Brain pericyte (primary cell): ENCODE measurements at regions not wholly inside any gene's neighbourhood (a gene's known extent, or its start where the extent isn't known, plus 50 kb on each side); places are given as distances from the start of the nearest gene placed in this dataset.
A peak's percentile ranks its signal among the peaks of the same experiment; 100 is the strongest.

Source experiments
- DNase-seq: peaks from one replicate; pipeline ENCODE4 v3.0.0-alpha.2; 2012; ENCODE audit warnings: low read depth, low spot score

GRCh38 chr7:17168416-17168815 lies 130.0 kb upstream of the AHR start:
- no peak for DNase-seq

- DNase-seq: no peak
Measured at GRCh38 chr7:17171427-17171826, 127.0 kb upstream of the AHR start.

GRCh38 chr7:17176371-17177032 lies 122.0 kb upstream of the AHR start:
- DNase-seq: no peak

GRCh38 chr7:17178545-17178944 lies 119.9 kb upstream of the AHR start:
- no peak for DNase-seq

GRCh38 chr7:17181482-17181881 lies 117.0 kb upstream of the AHR start:
- DNase-seq: no peak

GRCh38 chr7:17183630-17184328 lies 114.7 kb upstream of the AHR start:
- no peak for DNase-seq

- DNase-seq: no peak
Measured at GRCh38 chr7:17184805-17185689, 113.4 kb upstream of the AHR start.

- DNase-seq: peak; percentile 72
Measured at GRCh38 chr7:17185690-17186070, 112.8 kb upstream of the AHR start.

GRCh38 chr7:17186745-17187530 lies 111.5 kb upstream of the AHR start:
- DNase-seq: no peak

- DNase-seq: no peak
Measured at GRCh38 chr7:17194656-17195055, 103.8 kb upstream of the AHR start.

- no peak for DNase-seq
Measured at GRCh38 chr7:17195576-17195975, 102.9 kb upstream of the AHR start.

GRCh38 chr7:17205910-17206309 lies 92.5 kb upstream of the AHR start:
- DNase-seq: no peak

- no peak for DNase-seq
Measured at GRCh38 chr7:17206349-17206905, 92.0 kb upstream of the AHR start.

- no peak for DNase-seq
Measured at GRCh38 chr7:17207220-17207619, 91.2 kb upstream of the AHR start.

- no peak for DNase-seq
Measured at GRCh38 chr7:17209101-17209500, 89.4 kb upstream of the AHR start.

- DNase-seq: no peak
Measured at GRCh38 chr7:17211307-17211836, 87.1 kb upstream of the AHR start.

- no peak for DNase-seq
Measured at GRCh38 chr7:17212188-17212587, 86.3 kb upstream of the AHR start.

- no peak for DNase-seq
Measured at GRCh38 chr7:17227766-17228490, 70.5 kb upstream of the AHR start.

- no peak for DNase-seq
Measured at GRCh38 chr7:17229228-17229627, 69.2 kb upstream of the AHR start.

GRCh38 chr7:17230099-17230807 lies 68.2 kb upstream of the AHR start:
- no peak for DNase-seq
